GM23338 (cell line): ENCODE measurements at regions not wholly inside any gene's neighbourhood (a gene's known extent, or its start where the extent isn't known, plus 50 kb on each side); places are given as distances from the start of the nearest gene placed in this dataset.

ENCODE experiments used
- ATAC-seq: fragments of 200-7000 bp; cut with Tn5 transposase; 3 replicates; pipeline ENCODE4 v1.9.1; 2020
- DNase-seq: peaks from one replicate; pipeline ENCODE4 v3.0.0-alpha.2; 2015; ENCODE audit warnings: low spot score
- H2AFZ ChIP-seq: fragments of 200-600 bp; sonication (generic); 2 replicates; pipeline ENCODE4 v1.8.0; 2016; ENCODE audit warnings: antibody characterized with exemption, mild to moderate bottlenecking, moderate library complexity
- H3F3A ChIP-seq: fragments of 200-600 bp; sonication (generic); replicated peaks from 2 replicates; pipeline ENCODE4 v1.8.0; 2017; ENCODE audit warnings: antibody characterized with exemption, mixed run types, low read depth
- H3K27ac ChIP-seq: fragments of 200-600 bp; sonication (generic); 2 replicates; pipeline ENCODE4 v1.6.1; 2016; ENCODE audit warnings: low read depth
- H3K27me3 ChIP-seq: fragments of 200-600 bp; sonication (generic); 2 replicates; pipeline ENCODE4 v1.8.0; 2016; ENCODE audit warnings: mild to moderate bottlenecking, mixed run types, moderate library complexity; ENCODE audit not compliant: insufficient read depth
- H3K36me3 ChIP-seq: fragments of 200-600 bp; sonication (generic); 2 replicates; pipeline ENCODE4 v1.8.0; 2016; ENCODE audit warnings: mild to moderate bottlenecking; ENCODE audit not compliant: insufficient read depth
- H3K4me1 ChIP-seq: fragments of 200-600 bp; sonication (generic); 2 replicates; pipeline ENCODE4 v1.8.0; 2016; ENCODE audit warnings: mild to moderate bottlenecking, moderate library complexity; ENCODE audit not compliant: insufficient read depth
- H3K4me2 ChIP-seq: fragments of 200-600 bp; sonication (generic); 2 replicates; pipeline ENCODE4 v1.7.1; 2017; ENCODE audit warnings: mixed run types
- H3K4me3 ChIP-seq: fragments of 200-600 bp; sonication (generic); 2 replicates; pipeline ENCODE4 v1.6.1; 2016; ENCODE audit warnings: mixed run types
- H3K79me2 ChIP-seq: fragments of 200-600 bp; sonication (generic); replicated peaks from 2 replicates; pipeline ENCODE4 v1.8.0; 2017; ENCODE audit warnings: mild to moderate bottlenecking; ENCODE audit not compliant: insufficient read depth
- H3K9me2 ChIP-seq: fragments of 200-600 bp; sonication (generic); 2 replicates; pipeline ENCODE4 v1.8.0; 2017; ENCODE audit not compliant: insufficient read depth
- H4K20me1 ChIP-seq: fragments of 200-600 bp; sonication (generic); replicated peaks from 2 replicates; pipeline ENCODE4 v1.8.0; 2017; ENCODE audit warnings: mild to moderate bottlenecking; ENCODE audit not compliant: insufficient read depth
- H3K27ac Mint-ChIP-seq: 2 replicates; pipeline ENCODE4 v1.8.0; 2020; ENCODE audit warnings: inconsistent platforms, mild to moderate bottlenecking, moderate library complexity, mixed read lengths
- H3K27me3 Mint-ChIP-seq: 3 replicates; pipeline ENCODE4 v1.8.0; 2022; ENCODE audit warnings: low read depth, mild to moderate bottlenecking, moderate library complexity, mixed read lengths, inconsistent platforms; ENCODE audit not compliant: insufficient read depth, poor library complexity
- H3K36me3 Mint-ChIP-seq: 3 replicates; pipeline ENCODE4 v1.8.0; 2021; ENCODE audit warnings: low read depth, mild to moderate bottlenecking, inconsistent platforms, moderate library complexity, mixed read lengths
- H3K4me1 Mint-ChIP-seq: 3 replicates; pipeline ENCODE4 v1.8.0; 2020; ENCODE audit warnings: mild to moderate bottlenecking, inconsistent platforms, mixed read lengths
- H3K4me3 Mint-ChIP-seq: 3 replicates; pipeline ENCODE4 v1.8.0; 2021; ENCODE audit warnings: moderate library complexity, mild to moderate bottlenecking, inconsistent platforms, mixed read lengths
- H3K9me3 Mint-ChIP-seq: 3 replicates; pipeline ENCODE4 v1.8.0; 2020; ENCODE audit warnings: moderate library complexity, mild to moderate bottlenecking, inconsistent platforms, mixed read lengths
- CREB1 ChIP-seq: fragments of 250-450 bp; sonication (Bioruptor Pico); IDR thresholded peaks from 2 replicates; pipeline ENCODE4 v1.5.0; 2020; ENCODE audit warnings: low read depth, mild to moderate bottlenecking, moderate library complexity
- CTCF ChIP-seq, 2 experiments: fragments of 200-600 bp in 1 of 2; sonication (generic) in 1 of 2; conservative IDR thresholded peaks; 2 replicates each; pipeline versions ENCODE4 v1.5.1 to v1.6.1; 2016 to 2017; ENCODE audit warnings: antibody characterized with exemption in 2 of 2, low read depth in 2 of 2, mild to moderate bottlenecking in 2 of 2, moderate library complexity in 1 of 2
- ETS1 ChIP-seq: IDR thresholded peaks from 2 replicates; pipeline ENCODE4 v1.6.1; 2016; ENCODE audit warnings: antibody characterized with exemption
- EZH2phosphoT487 ChIP-seq: fragments of 200-600 bp; sonication (generic); IDR thresholded peaks from one replicate; pipeline ENCODE4 v1.8.1; 2018; ENCODE audit warnings: antibody characterized with exemption; ENCODE audit not compliant: unreplicated experiment
- POLR2AphosphoS5 ChIP-seq: IDR thresholded peaks from 2 replicates; pipeline ENCODE4 v1.6.1; 2016; ENCODE audit warnings: antibody characterized with exemption, low read depth
- REST ChIP-seq: IDR thresholded peaks from one replicate; pipeline ENCODE4 v1.6.1; 2018; ENCODE audit warnings: antibody characterized with exemption; ENCODE audit not compliant: unreplicated experiment
- STAT1 ChIP-seq: IDR thresholded peaks from one replicate; pipeline ENCODE4 v1.6.1; 2016; ENCODE audit warnings: antibody characterized with exemption; ENCODE audit not compliant: unreplicated experiment
- ZNF331 ChIP-seq: fragments of 250-450 bp; sonication (Bioruptor Pico); IDR thresholded peaks from 2 replicates; pipeline ENCODE4 v1.5.0; 2020; ENCODE audit warnings: low read depth, mild to moderate bottlenecking, moderate library complexity
- ZNF462 ChIP-seq: fragments of 250-450 bp; sonication (Bioruptor Pico); IDR thresholded peaks from 2 replicates; pipeline ENCODE4 v1.5.0; 2020; ENCODE audit warnings: mild to moderate bottlenecking, moderate library complexity

- H3K4me3 ChIP-seq = no peak overlapping the region
- Mint-ChIP-seq H3K4me3 (no peak overlapping the region), H3K27ac (no peak overlapping the region), H3K4me1 (no peaks in the 10 kb centered on the region), H3K27me3 (no peaks in the 10 kb centered on the region), H3K9me3 (peaks cover 4% of the 10 kb centered on the region; the same call in 1 of the 3 replicates), H3K36me3 (no peaks in the 10 kb centered on the region; the same call in 2 of the 3 replicates)
- H3K27me3 ChIP-seq = no peaks in the 10 kb centered on the region
- DNase-seq = no peak
- H3K27ac ChIP-seq = no peak overlapping the region
- no peaks in the 10 kb centered on the region for H3F3A ChIP-seq
- no peaks in the 10 kb centered on the region for H3K79me2 ChIP-seq
- no peaks in the 10 kb centered on the region for H4K20me1 ChIP-seq
- no peaks in the 10 kb centered on the region for H3K4me1 ChIP-seq
- ATAC-seq = no peak
- no peak overlapping the region for H3K4me2 ChIP-seq
- H2AFZ ChIP-seq = no peak overlapping the region
- H3K36me3 ChIP-seq = no peaks in the 10 kb centered on the region
- TF ChIP-seq ZNF462 (CRISPR knock-in tag) (no peak), EZH2phosphoT487 (no peak), REST (no peak), POLR2AphosphoS5 (no peak), CREB1 (CRISPR knock-in tag) (no peak), CTCF (conservative IDR thresholded peaks at IDR 0.05; ENCODE audit: low read depth in 2 of 2) (no peak), ETS1 (no peak), STAT1 (no peak), ZNF331 (no peak)
- no peaks in the 10 kb centered on the region for H3K9me2 ChIP-seq
Observed at GRCh38 chrX:45664727-45665290, 464.1 kb upstream of the DIPK2B start.
